ENCODE measurements at regions not wholly inside any gene's neighbourhood (a gene's known extent, or its start where the extent isn't known, plus 50 kb on each side); places are given as distances from the start of the nearest gene placed in this dataset.

GRCh38 chr15:95912280-95912625, 418.2 kb upstream of the NR2F2 start:
- no peak for DNase-seq (ENCODE audit: low spot score)

DNA sequence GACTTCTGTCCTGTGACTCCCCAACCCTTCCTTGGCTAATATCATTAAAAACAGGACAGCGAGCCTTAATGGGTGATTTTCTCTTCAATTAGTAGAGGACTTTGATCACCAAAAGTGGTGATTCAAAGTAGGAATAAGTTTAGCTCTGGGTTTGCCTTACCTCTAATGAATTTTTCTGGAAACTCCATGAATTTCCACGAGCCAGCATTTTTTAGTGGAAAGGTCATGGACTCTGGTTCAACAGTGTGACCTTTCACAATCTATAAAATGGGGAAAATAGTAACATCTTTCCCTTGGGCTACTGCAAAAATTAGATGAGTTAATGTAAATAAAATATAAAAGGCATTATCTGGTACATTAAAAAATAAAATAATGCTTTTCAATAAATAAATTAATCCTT, 417.8 kb upstream of the NR2F2 start:
- DNase-seq (ENCODE audit: low spot score) = no peak

GRCh38 chr15:95916568-95916967, 413.9 kb upstream of the NR2F2 start:
- no peak for DNase-seq (ENCODE audit: low spot score)

GRCh38 chr15:95918525-95918924, 412.0 kb upstream of the NR2F2 start:
- DNase-seq (ENCODE audit: low spot score) = no peak

- DNase-seq (ENCODE audit: low spot score) = no peak
Observed at GRCh38 chr15:95919460-95919859, 411.0 kb upstream of the NR2F2 start.

DNA sequence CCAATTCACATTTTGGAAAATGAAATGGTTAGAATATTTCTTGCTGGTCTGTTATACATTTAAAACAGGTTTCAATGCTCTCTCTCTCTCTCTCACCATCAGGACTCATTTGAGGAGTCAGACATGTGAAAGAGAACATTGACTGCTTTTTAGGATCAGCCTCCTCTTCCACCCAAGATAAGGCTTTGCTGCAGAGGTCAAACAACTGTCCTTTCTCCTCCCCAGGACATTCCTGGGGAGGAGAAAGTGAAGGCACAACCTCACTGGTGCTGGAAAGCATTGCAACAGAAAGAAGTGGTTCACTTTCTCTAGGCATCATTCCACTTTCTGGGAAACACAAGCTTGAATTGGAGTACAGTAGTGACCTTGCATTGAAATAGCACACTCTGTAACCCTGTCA, 409.1 kb upstream of the NR2F2 start:
- DNase-seq (ENCODE audit: low spot score) = no peak

DNA sequence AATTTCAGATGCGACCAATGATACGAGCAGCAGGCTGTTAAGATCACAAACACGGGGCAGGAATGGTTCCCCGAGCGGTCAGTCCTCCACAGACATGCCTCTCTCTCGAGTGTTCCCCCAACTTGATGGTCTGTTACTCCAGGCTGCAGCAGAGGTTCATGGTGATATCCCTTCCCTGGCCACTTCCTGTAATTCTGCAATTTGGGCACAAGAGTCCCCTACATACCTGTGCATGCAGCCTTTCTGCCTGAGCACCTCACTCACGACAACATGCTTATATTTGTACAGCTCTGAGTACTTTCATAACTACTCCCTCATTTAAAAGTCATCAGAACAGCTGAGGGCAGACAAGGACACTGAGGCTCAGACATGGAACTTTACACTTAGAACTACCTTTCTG, 408.1 kb upstream of the NR2F2 start:
- DNase-seq (ENCODE audit: low spot score) = no peak

GRCh38 chr15:95923792-95924191, 406.7 kb upstream of the NR2F2 start:
- DNase-seq (ENCODE audit: low spot score) = no peak

DNA sequence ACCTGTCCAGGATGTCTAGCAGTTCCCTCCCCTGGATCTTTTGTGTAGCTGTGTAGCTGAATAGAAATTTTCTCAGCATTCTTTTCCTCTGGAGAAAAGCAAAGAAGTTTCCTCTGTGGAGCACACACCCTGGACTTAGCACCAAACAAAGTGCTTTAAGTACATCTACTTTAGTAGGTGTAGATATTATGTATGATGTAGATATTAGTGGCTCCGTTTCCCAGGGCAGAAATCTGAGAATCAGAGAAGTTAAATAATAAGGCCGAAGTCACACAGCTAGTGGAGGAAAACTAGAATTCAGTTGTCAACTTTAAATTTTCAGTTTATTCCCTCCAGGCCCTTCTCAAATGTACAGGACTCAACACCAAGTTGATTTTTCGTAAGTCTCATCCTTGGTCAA, 401.7 kb upstream of the NR2F2 start:
- no peak for DNase-seq (ENCODE audit: low spot score)

DNA sequence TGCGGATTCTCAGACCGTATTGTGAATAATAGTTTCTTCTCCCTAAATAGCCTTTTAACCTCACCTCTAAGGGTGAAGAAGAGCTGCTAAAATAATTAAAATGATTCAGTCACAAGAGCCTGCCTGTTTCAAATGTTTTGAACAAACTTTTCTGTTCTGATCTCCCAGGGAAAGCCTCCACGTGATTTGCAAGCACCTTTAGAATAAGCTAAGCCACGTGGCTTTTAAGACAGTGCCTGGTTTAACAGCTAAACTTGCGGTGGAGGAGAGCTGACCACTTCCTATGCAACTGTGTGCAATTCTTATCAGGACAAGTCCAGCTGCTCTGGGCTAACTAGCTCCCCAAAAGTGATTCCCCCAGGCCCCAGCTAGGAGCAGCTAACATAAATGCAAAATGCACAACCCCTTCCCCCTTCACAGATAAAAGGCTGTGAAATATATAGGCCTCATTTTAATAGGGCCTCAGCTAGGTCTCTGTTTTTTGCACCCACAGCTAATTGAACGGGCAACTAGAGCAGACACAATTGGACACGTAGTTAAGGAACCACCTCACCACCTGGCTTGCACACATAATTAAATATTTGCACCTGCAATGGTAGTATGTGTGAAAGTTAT, 401.2 kb upstream of the NR2F2 start:
- peak; percentile 57 for DNase-seq (ENCODE audit: low spot score)

- no peak for DNase-seq (ENCODE audit: low spot score)
Observed at GRCh38 chr15:95930659-95931375, 399.7 kb upstream of the NR2F2 start.

- DNase-seq (ENCODE audit: low spot score) = no peak
Observed at GRCh38 chr15:95931619-95932018, 398.9 kb upstream of the NR2F2 start.

- no peak for DNase-seq (ENCODE audit: low spot score)
Observed at GRCh38 chr15:95932141-95932540, 398.4 kb upstream of the NR2F2 start.

DNA sequence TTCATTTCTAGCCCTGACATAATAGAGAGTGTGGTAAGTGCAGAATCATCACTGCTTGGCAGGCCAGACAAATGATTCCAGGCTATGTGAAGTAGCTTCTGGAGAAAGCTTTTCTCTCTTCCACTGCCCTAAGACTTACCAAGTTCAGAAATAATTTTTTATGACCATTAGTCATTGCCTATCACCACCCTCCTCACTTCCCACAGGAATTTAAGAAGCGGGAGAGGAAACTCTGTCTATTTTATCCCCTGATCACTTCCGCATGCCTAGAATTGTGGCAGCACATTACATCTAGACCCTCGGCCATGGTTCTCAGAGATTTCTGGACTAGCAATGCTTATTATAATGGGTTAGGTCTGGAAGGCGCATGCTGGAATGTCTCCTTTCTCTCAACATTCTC, 397.8 kb upstream of the NR2F2 start:
- peak; percentile 83 for DNase-seq (ENCODE audit: low spot score)

GRCh38 chr15:95935852-95936251, 394.6 kb upstream of the NR2F2 start:
- DNase-seq (ENCODE audit: low spot score) = no peak

DNA sequence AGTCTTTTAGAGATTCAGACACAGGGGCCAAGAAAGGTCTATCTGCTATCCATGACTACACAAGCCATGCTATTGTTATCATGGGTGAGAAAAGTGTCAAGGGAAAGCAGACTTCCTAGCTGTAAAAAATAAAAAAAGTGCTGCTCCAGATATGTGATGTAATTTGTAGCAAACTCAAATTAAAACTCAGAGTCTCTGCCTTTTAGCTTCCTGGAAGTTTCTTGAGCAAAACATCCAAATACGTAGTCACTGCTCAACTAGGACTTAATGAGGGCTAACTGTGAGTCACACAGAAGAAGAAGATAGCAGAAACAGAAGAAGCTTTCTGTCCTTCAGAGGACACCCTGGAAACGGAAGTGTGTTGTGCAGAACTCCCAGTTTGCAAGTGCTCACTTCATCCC, 393.4 kb upstream of the NR2F2 start:
- DNase-seq (ENCODE audit: low spot score) = no peak

DNA sequence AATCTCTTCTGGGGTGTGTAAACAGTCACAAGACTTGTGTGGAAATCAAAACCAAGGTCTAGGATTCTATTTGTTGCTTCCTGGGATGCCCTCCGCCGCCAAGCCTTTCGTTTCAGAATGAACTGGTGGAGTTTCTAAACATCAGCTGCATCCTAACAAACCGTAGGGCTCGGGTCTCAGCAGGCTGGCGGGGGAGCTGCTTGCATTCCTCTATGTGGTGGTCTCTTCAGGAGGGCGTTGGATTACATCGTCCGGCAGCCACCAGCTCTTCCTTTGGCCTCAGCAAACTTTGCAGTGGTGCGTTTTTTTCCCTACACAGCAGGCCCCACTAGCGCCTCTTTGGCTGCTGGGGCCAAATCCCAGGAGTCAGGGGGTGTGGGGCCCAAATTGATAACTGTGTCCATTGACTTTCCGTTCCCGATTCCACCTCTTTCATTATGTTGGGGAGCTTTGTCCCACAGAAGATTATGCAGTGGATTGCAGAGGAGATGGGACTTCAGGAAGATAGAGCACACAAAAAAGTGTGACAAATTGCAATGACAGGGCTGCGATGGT, 390.0 kb upstream of the NR2F2 start:
- DNase-seq (ENCODE audit: low spot score) = no peak

DNA sequence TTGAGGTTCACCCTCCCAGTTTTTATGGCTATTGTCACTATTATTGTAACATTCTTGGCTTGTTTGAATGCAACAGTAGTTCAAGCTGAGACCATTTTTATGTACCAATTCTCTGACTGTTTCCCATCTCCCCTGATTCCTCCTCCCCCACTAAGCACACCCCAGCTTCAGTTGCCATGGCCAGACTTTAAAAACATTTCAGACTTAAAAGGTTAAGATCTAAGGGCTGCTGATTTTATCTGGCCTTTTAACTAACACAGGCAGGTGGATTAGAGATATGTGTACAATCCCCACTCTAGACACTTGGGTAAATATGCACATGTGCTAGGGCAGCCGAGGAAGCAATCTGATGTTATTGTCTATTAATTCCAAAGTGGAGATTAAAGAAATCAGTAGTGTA, 386.3 kb upstream of the NR2F2 start:
- DNase-seq (ENCODE audit: low spot score) = no peak

DNA sequence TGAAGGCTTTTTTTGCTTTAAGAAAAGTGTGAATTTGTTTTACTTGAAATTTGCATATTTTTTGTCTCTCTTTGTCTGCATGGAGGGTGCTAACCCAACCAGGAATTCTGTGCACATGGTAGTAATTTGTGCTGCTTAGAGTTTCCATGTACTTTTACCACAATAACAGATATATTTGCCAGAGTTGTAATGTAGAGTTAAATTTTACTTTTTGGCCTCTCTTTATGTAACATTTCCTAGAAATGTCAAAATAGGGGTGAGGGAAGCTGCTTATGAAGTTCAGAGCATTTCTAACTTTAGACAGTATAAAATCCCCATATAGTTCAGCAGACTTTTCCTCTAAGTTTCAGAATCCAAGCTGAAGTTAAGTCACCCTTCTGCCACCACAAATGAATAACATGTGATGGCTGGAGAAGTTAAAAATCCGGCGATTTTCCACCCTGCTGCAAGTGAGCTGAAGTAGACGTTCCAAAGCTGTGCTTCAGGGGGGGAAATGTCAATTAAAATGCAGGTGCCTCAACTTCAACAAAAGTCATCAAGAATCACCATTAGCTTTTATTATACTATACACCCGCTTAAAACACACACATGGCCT, 385.7 kb upstream of the NR2F2 start:
- no peak for DNase-seq (ENCODE audit: low spot score)

GRCh38 chr15:95946241-95946640, 384.3 kb upstream of the NR2F2 start:
- DNase-seq (ENCODE audit: low spot score) = no peak

DNA sequence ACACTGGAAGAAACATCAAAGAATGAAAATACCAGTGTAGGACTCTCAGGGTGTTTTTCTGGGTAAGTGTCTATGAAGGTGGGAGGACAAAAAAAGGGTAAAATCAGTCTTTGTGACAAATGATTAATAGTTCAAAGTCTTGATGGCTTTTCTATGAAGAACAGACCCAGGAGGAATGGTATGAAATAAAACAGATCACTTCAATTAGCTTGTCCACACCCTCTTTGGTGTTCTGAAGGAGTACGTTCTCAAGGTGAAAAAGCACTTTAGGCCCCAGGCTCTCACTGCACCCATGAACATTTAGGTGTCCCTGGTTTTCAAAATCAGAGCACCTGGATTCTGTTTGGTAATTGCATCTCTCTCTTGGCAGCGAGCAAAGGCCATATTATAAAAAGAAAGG, 383.6 kb upstream of the NR2F2 start:
- no peak for DNase-seq (ENCODE audit: low spot score)

- no peak for DNase-seq (ENCODE audit: low spot score)
Observed at GRCh38 chr15:95948411-95948810, 382.1 kb upstream of the NR2F2 start.

GRCh38 chr15:95953032-95953431, 377.5 kb upstream of the NR2F2 start:
- no peak for DNase-seq (ENCODE audit: low spot score)
